Caco-2 (cell line): ENCODE measurements at regions not wholly inside any gene's neighbourhood (a gene's known extent, or its start where the extent isn't known, plus 50 kb on each side); places are given as distances from the start of the nearest gene placed in this dataset.
A peak's percentile ranks its signal among the peaks of the same experiment; 100 is the strongest.

Source experiments
- BruUV-seq: library from RNA; stranded (reverse); fragments of 400-500 nt; replicated peaks from 2 replicates; lab custom pipeline; 2021; lab: Mats Ljungman, UMichigan
- CTCF ChIA-PET: fragments of 300-600 bp; sonication (Branson Sonifier 250); formaldehyde crosslinking; loops from one replicate; lab custom pipeline; 2022; ENCODE audit warnings: antibody characterized with exemption; lab: Charles Lee
- POLR2A ChIA-PET: fragments of 300-600 bp; sonication (Branson Sonifier 250); formaldehyde crosslinking; loops from one replicate; lab custom pipeline; 2022; ENCODE audit warnings: antibody characterized with exemption; lab: Charles Lee
- DNase-seq, 2 experiments: peaks; one replicate each; pipeline versions ENCODE4 v3.0.0 to v3.0.0-alpha.2; 2020 to 2022
- H3K27me3 ChIP-seq: replicated peaks from 2 replicates; pipeline ENCODE4 v1.6.0; 2011; ENCODE audit warnings: low read length; ENCODE audit not compliant: control insufficient read depth, insufficient read depth
- H3K36me3 ChIP-seq: 2 replicates; pipeline ENCODE4 v1.5.1; 2011; ENCODE audit warnings: low read length; ENCODE audit not compliant: control insufficient read depth, insufficient read depth
- H3K4me1 ChIP-seq: fragments of 250-450 bp; sonication (Bioruptor Pico); 2 replicates; pipeline ENCODE4 v1.5.1; 2020; ENCODE audit warnings: mild to moderate bottlenecking
- H3K4me3 ChIP-seq: 2 replicates; pipeline ENCODE4 v1.5.1; 2011; ENCODE audit warnings: low read depth, mild to moderate bottlenecking, control low read depth, low read length
- H3K9me3 ChIP-seq: fragments of 250-450 bp; sonication (Bioruptor Pico); 2 replicates; pipeline ENCODE4 v1.5.1; 2020; ENCODE audit warnings: mild to moderate bottlenecking, moderate library complexity
- H3K27ac Mint-ChIP-seq: one replicate; pipeline ENCODE4 v1.8.0; 2022; ENCODE audit warnings: mixed read lengths; ENCODE audit not compliant: unreplicated experiment
- H3K27me3 Mint-ChIP-seq: one replicate; pipeline ENCODE4 v1.8.0; 2022; ENCODE audit warnings: mixed read lengths; ENCODE audit not compliant: insufficient read depth, unreplicated experiment
- H3K36me3 Mint-ChIP-seq: one replicate; pipeline ENCODE4 v1.8.0; 2022; ENCODE audit warnings: mild to moderate bottlenecking, mixed read lengths; ENCODE audit not compliant: insufficient read depth, unreplicated experiment
- H3K4me1 Mint-ChIP-seq: one replicate; pipeline ENCODE4 v1.8.0; 2022; ENCODE audit warnings: low read depth, mixed read lengths; ENCODE audit not compliant: unreplicated experiment
- H3K4me3 Mint-ChIP-seq: one replicate; pipeline ENCODE4 v1.8.0; 2022; ENCODE audit warnings: mild to moderate bottlenecking, moderate library complexity, mixed read lengths; ENCODE audit not compliant: unreplicated experiment
- H3K9me3 Mint-ChIP-seq: one replicate; pipeline ENCODE4 v1.8.0; 2022; ENCODE audit warnings: mixed read lengths; ENCODE audit not compliant: unreplicated experiment
- intact Hi-C: fragments of 100-400 bp; cut with micrococcal nuclease; formaldehyde crosslinking; loops from one replicate; pipeline ENCODE4 v1.10.0; 2022; ENCODE audit not compliant: unreplicated experiment
- TF ChIP-seq, protein P1 (sequence below), 2 experiments: fragments of 200-600 bp in 1 of 2; IDR thresholded peaks; 1 replicate in 1 of 2; 2 replicates in 1 of 2; pipeline versions ENCODE4 v1.5.1 to v1.8.0; 2011 to 2022; ENCODE audit warnings: antibody characterized with exemption in 1 of 2, control low read depth in 1 of 2, inconsistent platforms in 1 of 2, low read depth in 1 of 2, low read length in 1 of 2, mild to moderate bottlenecking in 1 of 2, moderate library complexity in 1 of 2; ENCODE audit not compliant: insufficient read depth in 1 of 2, severe bottlenecking in 1 of 2, unreplicated experiment in 1 of 2

DNA sequence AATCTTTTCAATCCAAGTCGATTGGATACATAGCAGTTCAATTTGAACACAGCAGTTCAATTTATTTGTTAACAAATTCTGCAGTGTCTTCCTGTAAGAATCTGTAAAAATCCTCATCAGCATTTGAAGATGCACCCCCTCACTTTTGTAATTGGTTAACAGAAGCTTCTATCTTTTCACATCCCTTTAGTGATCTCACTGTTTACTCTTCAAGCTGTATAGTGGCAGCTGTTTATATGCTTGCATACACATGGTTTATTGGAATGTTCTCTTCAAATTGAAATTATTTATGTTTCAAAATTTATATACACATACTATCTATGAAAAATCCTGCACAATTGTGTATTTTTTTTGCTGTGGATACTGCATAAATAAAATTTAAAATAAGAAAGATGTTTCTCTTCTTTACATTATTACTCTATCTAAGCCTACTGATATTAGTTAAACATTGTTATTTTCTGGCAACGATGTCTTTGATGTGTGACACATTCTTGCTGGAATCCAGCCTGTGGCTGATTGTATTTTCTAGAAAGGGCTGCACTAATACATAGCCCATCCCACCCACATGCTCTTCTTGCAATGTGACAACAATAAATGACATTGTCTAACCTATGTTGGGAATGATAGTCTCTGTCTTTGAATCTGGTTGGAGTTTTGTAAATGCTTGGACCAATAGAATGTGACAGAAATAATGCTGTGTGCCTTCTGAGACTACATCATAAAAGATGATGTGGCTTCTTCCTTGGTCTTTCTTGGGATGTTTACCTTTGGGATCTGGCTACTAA, 573.0 kb downstream of the CD109 start:
- Mint-ChIP-seq H3K9me3 (no peaks in the 10 kb centered on the region), H3K36me3 (no peaks in the 10 kb centered on the region), H3K27me3 (no peaks in the 10 kb centered on the region), H3K4me1 (peaks cover 6% of the 10 kb centered on the region), H3K27ac (peak overlapping the region; percentile 12), H3K4me3 (no peak overlapping the region)
- DNase-seq: no peak
- H3K36me3 ChIP-seq: no peaks in the 10 kb centered on the region
- TF ChIP-seq, protein P1, sequence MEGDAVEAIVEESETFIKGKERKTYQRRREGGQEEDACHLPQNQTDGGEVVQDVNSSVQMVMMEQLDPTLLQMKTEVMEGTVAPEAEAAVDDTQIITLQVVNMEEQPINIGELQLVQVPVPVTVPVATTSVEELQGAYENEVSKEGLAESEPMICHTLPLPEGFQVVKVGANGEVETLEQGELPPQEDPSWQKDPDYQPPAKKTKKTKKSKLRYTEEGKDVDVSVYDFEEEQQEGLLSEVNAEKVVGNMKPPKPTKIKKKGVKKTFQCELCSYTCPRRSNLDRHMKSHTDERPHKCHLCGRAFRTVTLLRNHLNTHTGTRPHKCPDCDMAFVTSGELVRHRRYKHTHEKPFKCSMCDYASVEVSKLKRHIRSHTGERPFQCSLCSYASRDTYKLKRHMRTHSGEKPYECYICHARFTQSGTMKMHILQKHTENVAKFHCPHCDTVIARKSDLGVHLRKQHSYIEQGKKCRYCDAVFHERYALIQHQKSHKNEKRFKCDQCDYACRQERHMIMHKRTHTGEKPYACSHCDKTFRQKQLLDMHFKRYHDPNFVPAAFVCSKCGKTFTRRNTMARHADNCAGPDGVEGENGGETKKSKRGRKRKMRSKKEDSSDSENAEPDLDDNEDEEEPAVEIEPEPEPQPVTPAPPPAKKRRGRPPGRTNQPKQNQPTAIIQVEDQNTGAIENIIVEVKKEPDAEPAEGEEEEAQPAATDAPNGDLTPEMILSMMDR (IDR thresholded peaks at IDR 0.05; ENCODE audit: insufficient read depth in 1 of 2, low read depth in 1 of 2, low read length in 1 of 2, severe bottlenecking in 1 of 2, unreplicated experiment in 1 of 2): no peak
- POLR2A ChIA-PET: no interaction called here
- no TSS peak for BruUV-seq
- intact Hi-C loops: no loop called here
- no peaks in the 10 kb centered on the region for H3K9me3 ChIP-seq
- no peak overlapping the region for H3K4me3 ChIP-seq
- peaks cover 12% of the 10 kb centered on the region; the same call in 1 of the 2 replicates for H3K4me1 ChIP-seq
- no peaks in the 10 kb centered on the region for H3K27me3 ChIP-seq
- CTCF ChIA-PET: no interaction called here

DNA sequence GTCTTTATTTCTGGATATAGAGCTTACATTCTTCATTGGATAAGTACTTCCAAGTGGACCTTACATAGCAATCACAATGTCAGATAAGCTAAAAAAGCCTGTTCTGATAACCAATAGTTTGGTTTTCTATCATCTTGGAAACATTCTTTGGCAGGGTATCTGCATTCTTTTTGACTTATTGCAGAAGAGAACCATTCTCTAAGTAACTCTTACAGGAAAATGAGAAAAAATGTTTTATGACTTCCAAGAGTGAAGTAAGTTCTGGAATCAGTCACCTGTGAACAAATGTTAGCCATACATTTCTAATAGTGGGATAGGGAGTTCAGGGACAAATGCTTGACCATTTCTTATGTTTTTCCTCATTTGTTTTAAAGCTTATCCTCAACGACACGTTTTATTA, 564.0 kb downstream of the CD109 start:
- POLR2A ChIA-PET: no interaction called here

DNA sequence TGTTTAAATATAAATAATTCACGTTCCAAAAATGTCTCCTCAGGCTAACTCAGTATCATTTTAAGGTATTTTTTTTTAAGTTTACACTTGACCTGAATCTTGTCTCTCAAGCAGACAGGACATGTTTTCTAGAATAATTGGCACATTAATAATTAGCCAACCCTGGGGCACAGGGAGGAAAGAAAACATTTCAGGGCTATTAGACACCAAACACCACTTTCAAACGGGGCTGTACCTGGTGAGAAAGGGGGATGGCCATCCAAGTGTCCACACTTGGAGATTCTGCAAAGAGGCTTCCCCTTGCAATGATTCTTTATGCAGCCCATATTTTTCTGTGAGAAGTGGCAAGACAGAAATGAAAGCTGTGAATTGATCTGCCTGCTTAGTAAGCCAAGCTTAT, 560.8 kb downstream of the CD109 start:
- no peaks in the 10 kb centered on the region for H3K4me1 Mint-ChIP-seq
- no peak overlapping the region for H3K4me3 Mint-ChIP-seq
- H3K36me3 Mint-ChIP-seq: no peaks in the 10 kb centered on the region
- no peak for DNase-seq
- TF ChIP-seq, protein P1 (IDR thresholded peaks at IDR 0.05; ENCODE audit: insufficient read depth in 1 of 2, low read depth in 1 of 2, low read length in 1 of 2, severe bottlenecking in 1 of 2, unreplicated experiment in 1 of 2): no peak
- intact Hi-C loops: no loop called here
- no peaks in the 10 kb centered on the region for H3K9me3 Mint-ChIP-seq
- no peak overlapping the region for H3K27ac Mint-ChIP-seq
- Histone ChIP-seq H3K36me3 (no peaks in the 10 kb centered on the region), H3K27me3 (no peaks in the 10 kb centered on the region), H3K4me3 (no peak overlapping the region), H3K9me3 (peaks cover 6% of the 10 kb centered on the region), H3K4me1 (peaks cover 34% of the 10 kb centered on the region)
- no peaks in the 10 kb centered on the region for H3K27me3 Mint-ChIP-seq
- CTCF ChIA-PET: no interaction called here
- POLR2A ChIA-PET: no interaction called here
- no TSS peak for BruUV-seq

More for the DNA sequence above, 564.0 kb downstream of the CD109 start:
- TF ChIP-seq, protein P1 (IDR thresholded peaks at IDR 0.05; ENCODE audit: insufficient read depth in 1 of 2, low read depth in 1 of 2, low read length in 1 of 2, severe bottlenecking in 1 of 2, unreplicated experiment in 1 of 2): no peak
- Histone ChIP-seq H3K36me3 (no peaks in the 10 kb centered on the region), H3K4me1 (peaks cover 27% of the 10 kb centered on the region), H3K27me3 (no peaks in the 10 kb centered on the region), H3K9me3 (no peaks in the 10 kb centered on the region), H3K4me3 (no peak overlapping the region)
- Mint-ChIP-seq H3K4me1 (no peaks in the 10 kb centered on the region), H3K9me3 (no peaks in the 10 kb centered on the region), H3K4me3 (no peak overlapping the region), H3K36me3 (no peaks in the 10 kb centered on the region), H3K27me3 (no peaks in the 10 kb centered on the region), H3K27ac (no peak overlapping the region)
- DNase-seq: no peak
- intact Hi-C loops: no loop called here
- CTCF ChIA-PET: no interaction called here
- no TSS peak for BruUV-seq
